ENCODE measurements at regions not wholly inside any gene's neighbourhood (a gene's known extent, or its start where the extent isn't known, plus 50 kb on each side); places are given as distances from the start of the nearest gene placed in this dataset.

DNA sequence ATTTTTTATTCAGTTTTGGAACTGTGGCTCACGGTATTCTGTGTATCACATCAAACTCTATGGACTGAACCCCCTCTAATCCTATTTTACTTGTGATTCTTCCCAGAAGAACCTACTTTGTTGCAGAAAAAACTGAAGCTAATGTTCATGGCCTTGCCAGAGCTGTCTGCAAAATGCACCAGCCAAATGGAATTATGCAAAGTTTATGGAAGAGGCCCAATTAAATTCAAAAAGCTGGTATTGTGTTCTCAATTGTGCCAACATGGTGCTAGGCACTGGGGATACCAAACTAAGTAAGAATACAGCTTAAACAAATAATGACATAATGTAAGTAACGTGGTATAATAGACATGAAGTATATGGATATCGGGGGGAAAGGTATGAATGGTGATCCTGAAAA, 273.8 kb upstream of the DUSP10 start:
- POLR2A ChIA-PET: no interaction called here
- DNase-seq (ENCODE audit: extremely low spot score): no peak
- CTCF ChIA-PET: no interaction called here
- TF ChIP-seq TARDBP (IDR thresholded peaks at IDR 0.05): no peak
- no peak for TF ChIP-seq CTBP1 (IDR thresholded peaks at IDR 0.05; ENCODE audit: borderline replicate concordance)

DNA sequence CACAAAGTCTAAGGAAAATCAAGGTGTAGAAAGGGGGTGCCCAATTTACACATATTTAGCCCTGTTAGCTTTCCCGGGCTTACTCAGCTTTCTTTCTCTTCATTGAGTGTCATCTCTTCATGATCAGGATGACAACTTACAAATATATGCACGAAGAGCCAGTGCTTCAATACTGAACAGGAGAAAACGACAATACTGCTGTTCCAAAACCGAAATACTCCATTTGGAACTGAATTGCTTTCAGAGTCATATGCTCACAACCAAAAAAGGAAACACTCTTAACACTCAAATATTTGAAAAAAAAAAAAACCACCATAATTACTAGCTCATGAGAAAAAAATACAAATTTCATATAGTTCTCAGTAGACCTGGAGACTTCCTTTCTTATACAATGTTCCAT, 272.1 kb upstream of the DUSP10 start:
- TF ChIP-seq TARDBP (IDR thresholded peaks at IDR 0.05) (no peak), L3MBTL2 (conservative IDR thresholded peaks at IDR 0.05) (no peak), SUZ12 (IDR thresholded peaks at IDR 0.05) (no peak), ELF4 (IDR thresholded peaks at IDR 0.05) (no peak), FOXA1 (IDR thresholded peaks at IDR 0.05) (no peak), HDGF (IDR thresholded peaks at IDR 0.05; ENCODE audit: borderline replicate concordance) (no peak), SP1 (IDR thresholded peaks at IDR 0.05) (no peak), NFRKB (IDR thresholded peaks at IDR 0.05) (no peak), BHLHE40 (IDR thresholded peaks at IDR 0.05; ENCODE audit: borderline replicate concordance) (no peak), ARNT (IDR thresholded peaks at IDR 0.05) (no peak), LEF1 (IDR thresholded peaks at IDR 0.05; ENCODE audit: borderline replicate concordance) (no peak), FOXM1 (IDR thresholded peaks at IDR 0.05; ENCODE audit: borderline replicate concordance) (no peak), FOXK2 (IDR thresholded peaks at IDR 0.05) (no peak), ZNF384 (IDR thresholded peaks at IDR 0.05) (no peak), CTBP1 (IDR thresholded peaks at IDR 0.05; ENCODE audit: borderline replicate concordance) (no peak)
- TF ChIP-seq, protein P1, sequence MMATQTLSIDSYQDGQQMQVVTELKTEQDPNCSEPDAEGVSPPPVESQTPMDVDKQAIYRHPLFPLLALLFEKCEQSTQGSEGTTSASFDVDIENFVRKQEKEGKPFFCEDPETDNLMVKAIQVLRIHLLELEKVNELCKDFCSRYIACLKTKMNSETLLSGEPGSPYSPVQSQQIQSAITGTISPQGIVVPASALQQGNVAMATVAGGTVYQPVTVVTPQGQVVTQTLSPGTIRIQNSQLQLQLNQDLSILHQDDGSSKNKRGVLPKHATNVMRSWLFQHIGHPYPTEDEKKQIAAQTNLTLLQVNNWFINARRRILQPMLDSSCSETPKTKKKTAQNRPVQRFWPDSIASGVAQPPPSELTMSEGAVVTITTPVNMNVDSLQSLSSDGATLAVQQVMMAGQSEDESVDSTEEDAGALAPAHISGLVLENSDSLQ (IDR thresholded peaks at IDR 0.05): no peak
- ChIA-PET POLR2A (no interaction called here), CTCF (no interaction called here)
- DNase-seq (ENCODE audit: extremely low spot score): no peak

DNA sequence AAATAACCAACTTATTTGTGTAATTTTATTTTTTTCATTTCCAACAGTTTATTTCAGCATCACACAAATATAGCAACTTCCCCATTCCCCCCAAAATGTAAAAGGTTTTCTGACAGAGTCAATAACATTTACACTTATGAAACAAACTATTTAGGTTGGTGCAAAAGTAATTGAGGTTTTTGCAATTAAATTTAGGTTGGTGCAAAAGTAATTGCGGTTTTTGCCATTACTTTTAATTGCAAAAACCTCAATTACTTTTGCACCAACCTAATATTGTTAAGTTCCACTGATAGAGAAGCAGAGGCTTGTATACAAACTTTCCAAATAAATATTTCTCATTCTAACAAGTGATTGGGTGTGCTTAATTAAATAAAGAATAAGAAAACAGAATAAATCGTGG, 270.9 kb upstream of the DUSP10 start:
- POLR2A ChIA-PET: no interaction called here
- CTCF ChIA-PET: no interaction called here
- no peak for DNase-seq (ENCODE audit: extremely low spot score)
- TF ChIP-seq HDGF (IDR thresholded peaks at IDR 0.05; ENCODE audit: borderline replicate concordance): no peak
- peak; percentile 67; the same call in 1 of the 2 replicates for TF ChIP-seq ELF4 (IDR thresholded peaks at IDR 0.05)
- no peak for TF ChIP-seq BHLHE40 (IDR thresholded peaks at IDR 0.05; ENCODE audit: borderline replicate concordance)
- no peak for TF ChIP-seq L3MBTL2 (conservative IDR thresholded peaks at IDR 0.05)
- TF ChIP-seq FOXM1 (IDR thresholded peaks at IDR 0.05; ENCODE audit: borderline replicate concordance): no peak

DNA sequence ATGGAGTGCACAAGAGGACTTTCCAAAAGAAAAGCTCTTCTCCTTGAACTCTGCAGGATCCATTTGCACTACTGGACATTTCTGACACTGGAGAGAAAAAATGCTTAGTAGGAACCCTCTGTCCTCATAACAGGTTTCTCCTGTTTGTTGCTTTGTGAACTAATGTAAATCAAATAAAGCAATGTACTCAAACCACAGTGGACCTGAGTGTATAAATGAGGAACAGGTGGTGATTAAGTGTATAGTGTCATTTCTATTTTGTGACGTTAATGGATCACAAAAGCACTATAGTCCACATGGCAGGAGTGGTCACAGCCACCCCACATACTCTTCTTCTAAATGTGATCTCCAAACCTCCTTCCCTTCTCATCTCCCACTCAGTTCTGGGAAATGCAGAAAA, 268.4 kb upstream of the DUSP10 start:
- ChIA-PET POLR2A (no interaction called here), CTCF (interaction anchor here (0.6 kb wide), 1 partner anchor 318 kb away, joined by 3 read pairs; no protein-coding TSS in a partner anchor)
- TF ChIP-seq CTBP1 (IDR thresholded peaks at IDR 0.05; ENCODE audit: borderline replicate concordance) (no peak), ZNF384 (IDR thresholded peaks at IDR 0.05) (no peak), SUZ12 (IDR thresholded peaks at IDR 0.05) (no peak), ARNT (IDR thresholded peaks at IDR 0.05) (no peak), FOXA1 (IDR thresholded peaks at IDR 0.05) (no peak), SP1 (IDR thresholded peaks at IDR 0.05) (no peak), NFRKB (IDR thresholded peaks at IDR 0.05) (no peak), LEF1 (IDR thresholded peaks at IDR 0.05; ENCODE audit: borderline replicate concordance) (no peak), FOXK2 (IDR thresholded peaks at IDR 0.05) (no peak), TARDBP (IDR thresholded peaks at IDR 0.05) (no peak)
- DNase-seq (ENCODE audit: extremely low spot score): no peak

DNA sequence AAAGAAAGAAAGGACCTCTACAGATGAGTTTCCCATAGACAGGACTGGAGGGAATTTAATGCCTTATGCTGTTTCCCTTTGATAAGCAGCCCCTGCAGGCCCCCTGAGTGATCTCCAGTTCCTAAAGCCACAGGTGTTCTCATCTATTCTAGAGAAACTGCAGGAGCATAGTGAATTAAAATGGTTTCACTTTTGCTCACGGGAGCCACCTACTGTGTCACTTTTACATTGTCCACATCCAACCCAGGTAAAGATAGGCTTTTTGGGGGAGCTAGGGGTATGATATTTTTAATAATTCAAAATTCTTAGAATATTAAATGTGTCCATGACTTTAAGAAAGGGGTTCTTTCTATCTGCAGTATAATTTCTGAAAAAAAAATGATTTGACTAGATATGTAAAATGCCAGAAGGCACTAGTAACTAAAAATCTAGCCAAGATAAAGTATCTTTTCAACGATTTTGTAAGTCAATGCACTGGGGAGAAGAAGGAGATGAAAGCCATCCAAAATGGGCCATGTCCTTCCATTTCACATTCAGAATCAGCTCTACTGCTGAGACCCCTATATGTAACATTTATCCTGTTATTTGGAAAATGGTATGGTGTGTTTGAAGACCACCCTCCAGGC, 267.3 kb upstream of the DUSP10 start:
- ChIA-PET CTCF (no interaction called here), POLR2A (no interaction called here)
- peak; percentile 14 for DNase-seq (ENCODE audit: extremely low spot score)
- no peak for TF ChIP-seq SUZ12 (IDR thresholded peaks at IDR 0.05)
- no peak for TF ChIP-seq ELF4 (IDR thresholded peaks at IDR 0.05)
- TF ChIP-seq SP1 (IDR thresholded peaks at IDR 0.05): no peak
- TF ChIP-seq FOXA1 (IDR thresholded peaks at IDR 0.05): no peak
- TF ChIP-seq FOXM1 (IDR thresholded peaks at IDR 0.05; ENCODE audit: borderline replicate concordance): no peak

DNA sequence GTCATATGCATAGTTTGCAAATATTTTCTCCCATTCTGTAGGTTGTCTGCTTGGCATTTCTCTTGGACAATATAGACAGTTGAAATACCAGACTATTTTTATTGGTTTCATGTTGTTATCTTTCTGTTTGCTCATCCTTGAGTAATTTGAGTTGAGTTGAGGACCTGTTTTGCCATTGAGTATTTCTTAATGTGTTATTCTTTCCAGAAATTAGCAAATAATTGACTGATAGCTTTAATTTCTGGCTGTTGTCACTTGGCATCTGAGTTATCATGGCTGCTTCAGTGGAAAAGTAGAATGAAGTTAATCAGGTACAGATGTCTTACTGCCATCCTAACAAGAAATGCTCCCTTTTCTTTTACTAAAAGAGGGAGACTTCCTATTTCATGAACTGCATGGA, 264.8 kb upstream of the DUSP10 start:
- DNase-seq (ENCODE audit: extremely low spot score): no peak
- ChIA-PET CTCF (no interaction called here), POLR2A (no interaction called here)
- TF ChIP-seq LEF1 (IDR thresholded peaks at IDR 0.05; ENCODE audit: borderline replicate concordance): no peak
- no peak for TF ChIP-seq TARDBP (IDR thresholded peaks at IDR 0.05)
- TF ChIP-seq L3MBTL2 (conservative IDR thresholded peaks at IDR 0.05): no peak
- no peak for TF ChIP-seq FOXK2 (IDR thresholded peaks at IDR 0.05)
- TF ChIP-seq FOXA1 (IDR thresholded peaks at IDR 0.05): no peak
- TF ChIP-seq, protein P1 (IDR thresholded peaks at IDR 0.05): no peak

DNA sequence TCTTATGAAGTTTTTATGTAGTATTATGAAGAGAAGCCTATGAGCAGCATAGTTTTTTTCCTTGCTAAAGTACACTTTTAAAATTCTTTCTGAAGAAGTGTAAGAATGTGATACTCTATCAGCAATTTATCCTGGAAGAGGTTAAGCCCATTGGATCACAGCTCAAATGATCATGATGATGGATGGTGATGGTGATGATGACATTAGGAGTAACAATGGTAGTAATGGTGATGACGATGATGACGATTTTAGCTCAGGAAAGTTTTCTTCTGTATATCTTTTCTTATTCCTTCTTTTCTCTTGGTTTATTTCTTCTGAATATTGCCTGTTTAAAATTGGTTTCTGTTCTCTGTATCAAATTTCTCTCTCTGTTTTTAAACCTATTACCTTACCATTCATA, 262.9 kb upstream of the DUSP10 start:
- POLR2A ChIA-PET: no interaction called here
- TF ChIP-seq TARDBP (IDR thresholded peaks at IDR 0.05): no peak
- TF ChIP-seq FOXK2 (IDR thresholded peaks at IDR 0.05): no peak
- TF ChIP-seq ZNF384 (IDR thresholded peaks at IDR 0.05): no peak
- no peak for TF ChIP-seq SUZ12 (IDR thresholded peaks at IDR 0.05)
- no peak for TF ChIP-seq NFRKB (IDR thresholded peaks at IDR 0.05)
- TF ChIP-seq LEF1 (IDR thresholded peaks at IDR 0.05; ENCODE audit: borderline replicate concordance): no peak
- TF ChIP-seq FOXA1 (IDR thresholded peaks at IDR 0.05): no peak
- TF ChIP-seq L3MBTL2 (conservative IDR thresholded peaks at IDR 0.05): no peak
- no peak for TF ChIP-seq FOXM1 (IDR thresholded peaks at IDR 0.05; ENCODE audit: borderline replicate concordance)
- no peak for TF ChIP-seq BHLHE40 (IDR thresholded peaks at IDR 0.05; ENCODE audit: borderline replicate concordance)
- TF ChIP-seq CTBP1 (IDR thresholded peaks at IDR 0.05; ENCODE audit: borderline replicate concordance): no peak
- no peak for TF ChIP-seq ELF4 (IDR thresholded peaks at IDR 0.05)
- no peak for TF ChIP-seq SP1 (IDR thresholded peaks at IDR 0.05)
- no peak for DNase-seq (ENCODE audit: extremely low spot score)
- CTCF ChIA-PET: no interaction called here
